NB4 (cell line): ENCODE measurements at regions not wholly inside any gene's neighbourhood (a gene's known extent, or its start where the extent isn't known, plus 50 kb on each side); places are given as distances from the start of the nearest gene placed in this dataset.

ENCODE experiments used
- POLR2A ChIP-seq: IDR thresholded peaks from 2 replicates; pipeline ENCODE4 v1.6.1; 2011; ENCODE audit warnings: mild to moderate bottlenecking; ENCODE audit not compliant: insufficient read length; ENCODE audit errors: extremely low read depth
- TF ChIP-seq, protein P1 (sequence below): IDR thresholded peaks from one replicate; pipeline ENCODE4 v1.5.1; 2012; ENCODE audit warnings: low read depth, low read length

DNA sequence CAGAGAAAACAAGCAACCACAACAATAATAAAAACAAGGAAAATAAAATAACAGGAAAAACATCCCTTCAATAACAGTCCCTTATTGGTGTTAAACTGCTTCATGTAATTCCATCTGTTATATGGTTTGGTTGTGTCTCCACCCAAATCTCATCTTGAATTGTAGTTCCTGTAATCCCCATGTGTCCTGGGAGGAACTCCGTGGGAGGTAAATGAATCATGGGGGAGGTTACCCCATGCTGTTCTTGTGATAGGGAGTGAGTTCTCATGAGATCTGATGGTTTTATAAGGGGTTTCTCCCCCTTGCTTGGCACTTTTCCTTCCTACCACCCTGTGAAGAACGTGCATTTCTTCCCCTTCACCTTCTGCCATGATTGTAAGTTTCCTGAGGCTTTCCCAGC is 369.8 kb downstream of the TMEM232 start:
- TF ChIP-seq POLR2A: no peak
- TF ChIP-seq, protein P1, sequence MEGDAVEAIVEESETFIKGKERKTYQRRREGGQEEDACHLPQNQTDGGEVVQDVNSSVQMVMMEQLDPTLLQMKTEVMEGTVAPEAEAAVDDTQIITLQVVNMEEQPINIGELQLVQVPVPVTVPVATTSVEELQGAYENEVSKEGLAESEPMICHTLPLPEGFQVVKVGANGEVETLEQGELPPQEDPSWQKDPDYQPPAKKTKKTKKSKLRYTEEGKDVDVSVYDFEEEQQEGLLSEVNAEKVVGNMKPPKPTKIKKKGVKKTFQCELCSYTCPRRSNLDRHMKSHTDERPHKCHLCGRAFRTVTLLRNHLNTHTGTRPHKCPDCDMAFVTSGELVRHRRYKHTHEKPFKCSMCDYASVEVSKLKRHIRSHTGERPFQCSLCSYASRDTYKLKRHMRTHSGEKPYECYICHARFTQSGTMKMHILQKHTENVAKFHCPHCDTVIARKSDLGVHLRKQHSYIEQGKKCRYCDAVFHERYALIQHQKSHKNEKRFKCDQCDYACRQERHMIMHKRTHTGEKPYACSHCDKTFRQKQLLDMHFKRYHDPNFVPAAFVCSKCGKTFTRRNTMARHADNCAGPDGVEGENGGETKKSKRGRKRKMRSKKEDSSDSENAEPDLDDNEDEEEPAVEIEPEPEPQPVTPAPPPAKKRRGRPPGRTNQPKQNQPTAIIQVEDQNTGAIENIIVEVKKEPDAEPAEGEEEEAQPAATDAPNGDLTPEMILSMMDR: no peak
